Astrocyte (in vitro differentiated cells and primary cell): ENCODE measurements at regions not wholly inside any gene's neighbourhood (a gene's known extent, or its start where the extent isn't known, plus 50 kb on each side); places are given as distances from the start of the nearest gene placed in this dataset.

ENCODE experiments used
- DNase-seq: peaks from one replicate; pipeline ENCODE4 v3.0.0-alpha.2; 2010; ENCODE audit warnings: low read depth
- FAIRE-seq: peaks from 2 replicates; lab custom pipeline; 2011; peaks lifted over from hg19 to GRCh38; lab: Jason Lieb, UNC
- H2AFZ ChIP-seq: 2 replicates; pipeline ENCODE4 v1.6.0; 2012; ENCODE audit warnings: low read depth, low read length, inconsistent platforms
- H3K27ac ChIP-seq: 2 replicates; pipeline ENCODE4 v1.5.1; 2011; ENCODE audit warnings: low read depth, low read length, inconsistent platforms
- H3K27me3 ChIP-seq: 2 replicates; pipeline ENCODE4 v1.6.0; 2011; ENCODE audit warnings: low read length, inconsistent platforms; ENCODE audit not compliant: insufficient read depth
- H3K36me3 ChIP-seq: 2 replicates; pipeline ENCODE4 v1.5.1; 2011; ENCODE audit warnings: low read length, inconsistent platforms; ENCODE audit not compliant: insufficient read depth
- H3K4me1 ChIP-seq: 2 replicates; pipeline ENCODE4 v1.5.1; 2011; ENCODE audit warnings: low read length, inconsistent platforms; ENCODE audit not compliant: insufficient read depth
- H3K4me2 ChIP-seq: 2 replicates; pipeline ENCODE4 v1.6.0; 2012; ENCODE audit warnings: low read length, inconsistent platforms
- H3K4me3 ChIP-seq: 2 replicates; pipeline ENCODE4 v1.5.1; 2011; ENCODE audit warnings: low read depth, mild to moderate bottlenecking, low read length, inconsistent platforms; ENCODE audit not compliant: insufficient read depth
- H3K79me2 ChIP-seq: 2 replicates; pipeline ENCODE4 v1.6.0; 2012; ENCODE audit warnings: mild to moderate bottlenecking, low read length, inconsistent platforms; ENCODE audit not compliant: insufficient read depth
- H3K9ac ChIP-seq: 2 replicates; pipeline ENCODE4 v1.6.0; 2012; ENCODE audit warnings: mild to moderate bottlenecking, low read length, inconsistent platforms
- H3K9me3 ChIP-seq: 2 replicates; pipeline ENCODE4 v1.5.1; 2012; ENCODE audit warnings: low read depth, mild to moderate bottlenecking, low read length, inconsistent platforms; ENCODE audit not compliant: insufficient read depth
- H4K20me1 ChIP-seq: 2 replicates; pipeline ENCODE4 v1.6.0; 2012; ENCODE audit warnings: low read length, inconsistent platforms; ENCODE audit not compliant: insufficient read depth
- H3K27ac Mint-ChIP-seq: one replicate; pipeline ENCODE4 v1.8.0; 2021; ENCODE audit warnings: mild to moderate bottlenecking, mixed read lengths; ENCODE audit not compliant: unreplicated experiment
- H3K27me3 Mint-ChIP-seq: one replicate; pipeline ENCODE4 v1.8.0; 2021; ENCODE audit warnings: low read depth, mixed read lengths; ENCODE audit not compliant: unreplicated experiment
- H3K36me3 Mint-ChIP-seq: one replicate; pipeline ENCODE4 v1.8.0; 2021; ENCODE audit warnings: low read depth, mixed read lengths; ENCODE audit not compliant: unreplicated experiment
- H3K4me1 Mint-ChIP-seq: one replicate; pipeline ENCODE4 v1.8.0; 2021; ENCODE audit warnings: low read depth, mixed read lengths; ENCODE audit not compliant: unreplicated experiment
- H3K4me3 Mint-ChIP-seq: one replicate; pipeline ENCODE4 v1.8.0; 2021; ENCODE audit warnings: mild to moderate bottlenecking, moderate library complexity, mixed read lengths; ENCODE audit not compliant: unreplicated experiment
- H3K9me3 Mint-ChIP-seq: one replicate; pipeline ENCODE4 v1.8.0; 2021; ENCODE audit warnings: mild to moderate bottlenecking, mixed read lengths; ENCODE audit not compliant: unreplicated experiment
- CTCF ChIP-seq: IDR thresholded peaks from 2 replicates; pipeline ENCODE4 v1.5.1; 2011; ENCODE audit warnings: low read depth, mild to moderate bottlenecking, inconsistent platforms, low read length, moderate library complexity; ENCODE audit not compliant: insufficient read depth
- EZH2 ChIP-seq: IDR thresholded peaks from 2 replicates; pipeline ENCODE4 v1.6.1; 2012; ENCODE audit warnings: mild to moderate bottlenecking, low read length, inconsistent platforms; ENCODE audit not compliant: insufficient read depth

GRCh38 chr10:131584287-131584686 is 272.8 kb upstream of the TCERG1L start:
- Histone ChIP-seq H3K4me1 (no peaks in the 10 kb centered on the region), H3K4me2 (no peak overlapping the region), H3K36me3 (no peaks in the 10 kb centered on the region), H3K9me3 (peaks cover 8% of the 10 kb centered on the region), H3K79me2 (no peaks in the 10 kb centered on the region), H3K4me3 (no peak overlapping the region), H3K27ac (no peak overlapping the region), H3K27me3 (no peaks in the 10 kb centered on the region), H3K9ac (no peak overlapping the region), H4K20me1 (no peaks in the 10 kb centered on the region), H2AFZ (no peak overlapping the region)
- DNase-seq (no peak), FAIRE-seq (no peak)
- peaks cover 14% of the 10 kb centered on the region for H3K9me3 Mint-ChIP-seq
- H3K4me3 Mint-ChIP-seq, result no peak overlapping the region
- peaks cover 23% of the 10 kb centered on the region for H3K27me3 Mint-ChIP-seq
- no peak for TF ChIP-seq EZH2
- TF ChIP-seq CTCF, result no peak
- H3K36me3 Mint-ChIP-seq, result no peaks in the 10 kb centered on the region
- no peaks in the 10 kb centered on the region for H3K4me1 Mint-ChIP-seq
- H3K27ac Mint-ChIP-seq, result no peak overlapping the region

GRCh38 chr10:131585761-131586160 is 274.2 kb upstream of the TCERG1L start:
- Mint-ChIP-seq H3K36me3 (no peaks in the 10 kb centered on the region), H3K27me3 (peaks cover 20% of the 10 kb centered on the region), H3K4me3 (no peak overlapping the region), H3K27ac (no peak overlapping the region), H3K9me3 (peaks cover 14% of the 10 kb centered on the region), H3K4me1 (no peaks in the 10 kb centered on the region)
- H3K79me2 ChIP-seq, result no peaks in the 10 kb centered on the region
- H3K27ac ChIP-seq, result no peak overlapping the region
- TF ChIP-seq CTCF (no peak), EZH2 (no peak)
- H3K4me3 ChIP-seq, result no peak overlapping the region
- no peaks in the 10 kb centered on the region for H3K4me1 ChIP-seq
- FAIRE-seq (no peak), DNase-seq (no peak)
- H3K9me3 ChIP-seq, result peaks cover 9% of the 10 kb centered on the region
- H2AFZ ChIP-seq, result no peak overlapping the region
- H3K9ac ChIP-seq, result no peak overlapping the region
- H3K36me3 ChIP-seq, result no peaks in the 10 kb centered on the region
- no peaks in the 10 kb centered on the region for H3K27me3 ChIP-seq
- H4K20me1 ChIP-seq, result no peaks in the 10 kb centered on the region
- no peak overlapping the region for H3K4me2 ChIP-seq

GRCh38 chr10:131586958-131587357 is 275.4 kb upstream of the TCERG1L start:
- peaks cover 17% of the 10 kb centered on the region for H3K27me3 Mint-ChIP-seq
- no peaks in the 10 kb centered on the region for H3K4me1 Mint-ChIP-seq
- H3K36me3 Mint-ChIP-seq, result no peaks in the 10 kb centered on the region
- H3K4me3 ChIP-seq, result no peak overlapping the region
- no peak overlapping the region for H3K27ac ChIP-seq
- H3K9me3 ChIP-seq, result peaks cover 12% of the 10 kb centered on the region
- H2AFZ ChIP-seq, result no peak overlapping the region
- no peak overlapping the region for H3K9ac ChIP-seq
- DNase-seq, result no peak
- no peaks in the 10 kb centered on the region for H3K79me2 ChIP-seq
- no peak overlapping the region for H3K27ac Mint-ChIP-seq
- no peaks in the 10 kb centered on the region for H3K4me1 ChIP-seq
- H4K20me1 ChIP-seq, result no peaks in the 10 kb centered on the region
- H3K4me3 Mint-ChIP-seq, result no peak overlapping the region
- H3K9me3 Mint-ChIP-seq, result peaks cover 14% of the 10 kb centered on the region
- no peak overlapping the region for H3K4me2 ChIP-seq
- no peaks in the 10 kb centered on the region for H3K36me3 ChIP-seq
- FAIRE-seq, result no peak
- TF ChIP-seq EZH2 (no peak), CTCF (no peak)
- H3K27me3 ChIP-seq, result no peaks in the 10 kb centered on the region
